ENCODE measurements at regions not wholly inside any gene's neighbourhood (a gene's known extent, or its start where the extent isn't known, plus 50 kb on each side); places are given as distances from the start of the nearest gene placed in this dataset.
"Not testable (repeated sequence)": the region's sequence is repeated elsewhere in the genome, so short reads cannot be mapped to it uniquely, and the experiment has no call there.

- no peak for DNase-seq
- H3K4me1 ChIP-seq (ENCODE audit: control insufficient read depth, insufficient read depth, low read length, poor library complexity, severe bottlenecking) = no peaks in the 10 kb centered on the region
- no peak overlapping the region for H3K27ac ChIP-seq (ENCODE audit: insufficient read depth, low read length, poor library complexity, severe bottlenecking)
- no peak overlapping the region for H3K4me3 ChIP-seq (ENCODE audit: insufficient read depth, low read depth, low read length, poor library complexity, severe bottlenecking)
- no peaks in the 10 kb centered on the region for H3K9me3 ChIP-seq (ENCODE audit: control insufficient read depth, low read length)
- no peaks in the 10 kb centered on the region for H3K27me3 ChIP-seq (replicated peaks; ENCODE audit: control insufficient read depth, insufficient read depth, low read length, poor library complexity, severe bottlenecking)
- no peaks in the 10 kb centered on the region for H3K36me3 ChIP-seq (ENCODE audit: control insufficient read depth, insufficient read depth, low read length)
Observed at GRCh38 chr13:44686531-44686934, 110.4 kb upstream of the TSC22D1 start.

GRCh38 chr13:44685641-44686040, 109.5 kb upstream of the TSC22D1 start:
- no peaks in the 10 kb centered on the region for H3K27me3 ChIP-seq (replicated peaks; ENCODE audit: control insufficient read depth, insufficient read depth, low read length, poor library complexity, severe bottlenecking)
- H3K9me3 ChIP-seq (ENCODE audit: control insufficient read depth, low read length) = no peaks in the 10 kb centered on the region
- H3K4me3 ChIP-seq (ENCODE audit: insufficient read depth, low read depth, low read length, poor library complexity, severe bottlenecking) = no peak overlapping the region
- no peaks in the 10 kb centered on the region for H3K36me3 ChIP-seq (ENCODE audit: control insufficient read depth, insufficient read depth, low read length)
- no peak for DNase-seq
- no peaks in the 10 kb centered on the region for H3K4me1 ChIP-seq (ENCODE audit: control insufficient read depth, insufficient read depth, low read length, poor library complexity, severe bottlenecking)
- H3K27ac ChIP-seq (ENCODE audit: insufficient read depth, low read length, poor library complexity, severe bottlenecking) = no peak overlapping the region

- not testable (repeated sequence) for H3K4me1 ChIP-seq (ENCODE audit: control insufficient read depth, insufficient read depth, low read length, poor library complexity, severe bottlenecking); H3K4me3 ChIP-seq (ENCODE audit: insufficient read depth, low read depth, low read length, poor library complexity, severe bottlenecking); H3K36me3 ChIP-seq (ENCODE audit: control insufficient read depth, insufficient read depth, low read length); H3K27ac ChIP-seq (ENCODE audit: insufficient read depth, low read length, poor library complexity, severe bottlenecking); DNase-seq; H3K27me3 ChIP-seq (replicated peaks; ENCODE audit: control insufficient read depth, insufficient read depth, low read length, poor library complexity, severe bottlenecking); H3K9me3 ChIP-seq (ENCODE audit: control insufficient read depth, low read length)
Observed at GRCh38 chr13:44682416-44682815, 106.3 kb upstream of the TSC22D1 start.

- Histone ChIP-seq H3K9me3 (ENCODE audit: control insufficient read depth, low read length) (no peaks in the 10 kb centered on the region), H3K27ac (ENCODE audit: insufficient read depth, low read length, poor library complexity, severe bottlenecking) (no peak overlapping the region), H3K4me3 (ENCODE audit: insufficient read depth, low read depth, low read length, poor library complexity, severe bottlenecking) (no peak overlapping the region), H3K36me3 (ENCODE audit: control insufficient read depth, insufficient read depth, low read length) (no peaks in the 10 kb centered on the region), H3K27me3 (replicated peaks; ENCODE audit: control insufficient read depth, insufficient read depth, low read length, poor library complexity, severe bottlenecking) (no peaks in the 10 kb centered on the region), H3K4me1 (ENCODE audit: control insufficient read depth, insufficient read depth, low read length, poor library complexity, severe bottlenecking) (no peaks in the 10 kb centered on the region)
- DNase-seq = no peak
Observed at GRCh38 chr13:44680746-44681355, 104.7 kb upstream of the TSC22D1 start.

GRCh38 chr13:44679597-44679996, 103.5 kb upstream of the TSC22D1 start:
- H3K36me3 ChIP-seq (ENCODE audit: control insufficient read depth, insufficient read depth, low read length) = no peaks in the 10 kb centered on the region
- H3K4me1 ChIP-seq (ENCODE audit: control insufficient read depth, insufficient read depth, low read length, poor library complexity, severe bottlenecking) = no peaks in the 10 kb centered on the region
- H3K27me3 ChIP-seq (replicated peaks; ENCODE audit: control insufficient read depth, insufficient read depth, low read length, poor library complexity, severe bottlenecking) = no peaks in the 10 kb centered on the region
- DNase-seq = no peak
- no peak overlapping the region for H3K27ac ChIP-seq (ENCODE audit: insufficient read depth, low read length, poor library complexity, severe bottlenecking)
- H3K9me3 ChIP-seq (ENCODE audit: control insufficient read depth, low read length) = no peaks in the 10 kb centered on the region
- H3K4me3 ChIP-seq (ENCODE audit: insufficient read depth, low read depth, low read length, poor library complexity, severe bottlenecking) = no peak overlapping the region

GRCh38 chr13:44678197-44678596, 102.1 kb upstream of the TSC22D1 start:
- Histone ChIP-seq H3K27ac (ENCODE audit: insufficient read depth, low read length, poor library complexity, severe bottlenecking) (no peak overlapping the region), H3K9me3 (ENCODE audit: control insufficient read depth, low read length) (no peaks in the 10 kb centered on the region), H3K36me3 (ENCODE audit: control insufficient read depth, insufficient read depth, low read length) (no peaks in the 10 kb centered on the region), H3K4me3 (ENCODE audit: insufficient read depth, low read depth, low read length, poor library complexity, severe bottlenecking) (no peak overlapping the region), H3K27me3 (replicated peaks; ENCODE audit: control insufficient read depth, insufficient read depth, low read length, poor library complexity, severe bottlenecking) (no peaks in the 10 kb centered on the region), H3K4me1 (ENCODE audit: control insufficient read depth, insufficient read depth, low read length, poor library complexity, severe bottlenecking) (no peaks in the 10 kb centered on the region)
- no peak for DNase-seq

- Histone ChIP-seq H3K4me1 (ENCODE audit: control insufficient read depth, insufficient read depth, low read length, poor library complexity, severe bottlenecking) (no peaks in the 10 kb centered on the region), H3K27me3 (replicated peaks; ENCODE audit: control insufficient read depth, insufficient read depth, low read length, poor library complexity, severe bottlenecking) (no peaks in the 10 kb centered on the region), H3K9me3 (ENCODE audit: control insufficient read depth, low read length) (no peaks in the 10 kb centered on the region), H3K4me3 (ENCODE audit: insufficient read depth, low read depth, low read length, poor library complexity, severe bottlenecking) (no peak overlapping the region), H3K27ac (ENCODE audit: insufficient read depth, low read length, poor library complexity, severe bottlenecking) (no peak overlapping the region), H3K36me3 (ENCODE audit: control insufficient read depth, insufficient read depth, low read length) (no peaks in the 10 kb centered on the region)
- DNase-seq = no peak
Observed at GRCh38 chr13:44676534-44676933, 100.4 kb upstream of the TSC22D1 start.

- no peak overlapping the region for H3K27ac ChIP-seq (ENCODE audit: insufficient read depth, low read length, poor library complexity, severe bottlenecking)
- no peak for DNase-seq
- H3K36me3 ChIP-seq (ENCODE audit: control insufficient read depth, insufficient read depth, low read length) = no peaks in the 10 kb centered on the region
- H3K4me3 ChIP-seq (ENCODE audit: insufficient read depth, low read depth, low read length, poor library complexity, severe bottlenecking) = no peak overlapping the region
- H3K4me1 ChIP-seq (ENCODE audit: control insufficient read depth, insufficient read depth, low read length, poor library complexity, severe bottlenecking) = no peaks in the 10 kb centered on the region
- H3K9me3 ChIP-seq (ENCODE audit: control insufficient read depth, low read length) = no peaks in the 10 kb centered on the region
- H3K27me3 ChIP-seq (replicated peaks; ENCODE audit: control insufficient read depth, insufficient read depth, low read length, poor library complexity, severe bottlenecking) = peaks cover 5% of the 10 kb centered on the region
Observed at GRCh38 chr13:44669534-44669933, 93.4 kb upstream of the TSC22D1 start.

GRCh38 chr13:44668688-44669087, 92.6 kb upstream of the TSC22D1 start:
- no peak for DNase-seq
- H3K36me3 ChIP-seq (ENCODE audit: control insufficient read depth, insufficient read depth, low read length) = no peaks in the 10 kb centered on the region
- H3K27ac ChIP-seq (ENCODE audit: insufficient read depth, low read length, poor library complexity, severe bottlenecking) = no peak overlapping the region
- H3K4me1 ChIP-seq (ENCODE audit: control insufficient read depth, insufficient read depth, low read length, poor library complexity, severe bottlenecking) = no peaks in the 10 kb centered on the region
- peaks cover 5% of the 10 kb centered on the region for H3K27me3 ChIP-seq (replicated peaks; ENCODE audit: control insufficient read depth, insufficient read depth, low read length, poor library complexity, severe bottlenecking)
- H3K4me3 ChIP-seq (ENCODE audit: insufficient read depth, low read depth, low read length, poor library complexity, severe bottlenecking) = no peak overlapping the region
- no peaks in the 10 kb centered on the region for H3K9me3 ChIP-seq (ENCODE audit: control insufficient read depth, low read length)

- Histone ChIP-seq H3K4me3 (ENCODE audit: insufficient read depth, low read depth, low read length, poor library complexity, severe bottlenecking) (no peak overlapping the region), H3K4me1 (ENCODE audit: control insufficient read depth, insufficient read depth, low read length, poor library complexity, severe bottlenecking) (no peaks in the 10 kb centered on the region), H3K27me3 (replicated peaks; ENCODE audit: control insufficient read depth, insufficient read depth, low read length, poor library complexity, severe bottlenecking) (peaks cover 5% of the 10 kb centered on the region), H3K27ac (ENCODE audit: insufficient read depth, low read length, poor library complexity, severe bottlenecking) (no peak overlapping the region), H3K36me3 (ENCODE audit: control insufficient read depth, insufficient read depth, low read length) (no peaks in the 10 kb centered on the region), H3K9me3 (ENCODE audit: control insufficient read depth, low read length) (no peaks in the 10 kb centered on the region)
- no peak for DNase-seq
Observed at GRCh38 chr13:44667943-44668342, 91.8 kb upstream of the TSC22D1 start.

Measured in effector memory CD4-positive, alpha-beta T cell (primary cell).